ENCODE measurements at regions not wholly inside any gene's neighbourhood (a gene's known extent, or its start where the extent isn't known, plus 50 kb on each side); places are given as distances from the start of the nearest gene placed in this dataset.
"Not testable (repeated sequence)": the region's sequence is repeated elsewhere in the genome, so short reads cannot be mapped to it uniquely, and the experiment has no call there.

DNA sequence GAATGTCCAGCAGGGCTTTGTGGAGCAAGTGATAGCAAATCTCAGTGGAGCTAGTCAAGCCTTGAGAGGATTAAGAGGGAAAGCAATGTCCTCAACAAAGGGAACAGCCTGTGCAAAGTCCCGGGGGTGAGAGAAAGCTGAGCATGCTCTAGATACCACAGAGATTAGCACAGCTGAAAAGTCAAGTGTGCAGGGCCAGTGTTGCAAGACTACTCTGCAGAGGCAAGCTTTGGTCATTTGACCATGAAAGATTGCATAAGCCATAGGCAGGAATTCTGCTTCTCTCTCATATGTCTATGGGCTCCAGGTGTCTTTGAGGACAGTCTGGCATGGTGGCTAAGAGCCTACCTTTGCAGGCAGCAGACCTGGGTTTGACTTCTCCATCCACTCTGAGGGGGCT, 181.0 kb upstream of the JUN start:
- Mint-ChIP-seq H3K27me3 (ENCODE audit: unreplicated experiment) (no peaks in the 10 kb centered on the region), H3K4me3 (ENCODE audit: low read depth, unreplicated experiment) (no peak overlapping the region)
- CTCF ChIA-PET = no interaction called here

DNA sequence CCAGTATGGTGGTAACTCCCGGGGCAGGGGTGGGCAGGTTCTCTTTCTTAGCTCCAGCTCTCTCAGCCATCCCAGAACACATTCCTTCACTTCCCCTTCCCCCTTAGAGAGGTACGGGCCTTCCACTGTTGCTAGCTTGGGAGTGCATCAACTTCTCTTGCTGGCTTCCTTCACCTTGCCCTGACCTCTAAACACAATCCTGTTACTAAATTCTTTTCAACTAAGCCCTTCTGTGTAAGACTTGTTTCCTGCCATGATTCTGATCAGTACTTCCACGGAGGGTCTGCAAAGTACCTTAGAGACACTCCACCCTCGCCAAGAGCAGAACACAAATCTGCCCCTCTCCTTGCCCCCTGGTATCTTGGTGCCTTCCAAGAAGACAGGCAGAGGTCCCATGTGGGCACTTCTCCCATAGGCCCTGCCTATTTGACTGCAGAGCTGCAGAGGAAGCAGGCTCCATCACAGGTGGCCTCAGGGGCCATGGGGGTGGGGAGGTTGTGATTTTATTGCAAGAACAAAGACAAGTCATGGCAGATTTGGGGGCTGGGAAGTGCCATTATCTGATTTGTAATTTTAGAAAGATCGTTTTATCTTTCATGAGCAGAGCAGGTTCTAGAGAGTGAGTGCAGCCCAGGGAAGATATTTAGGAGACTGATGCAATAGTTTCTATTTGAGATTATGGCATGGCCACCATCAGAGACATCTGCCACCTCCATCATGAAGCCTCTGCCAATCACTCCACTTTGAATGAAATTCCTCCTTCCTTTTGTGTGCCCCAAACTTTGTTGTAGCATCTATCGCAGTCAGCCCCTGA, 182.5 kb upstream of the JUN start:
- no TSS peak for BruUV-seq (replicated peaks)
- CTCF ChIA-PET = no interaction called here
- no peak overlapping the region for H3K4me3 Mint-ChIP-seq (ENCODE audit: low read depth, unreplicated experiment)
- H3K4me1 Mint-ChIP-seq (ENCODE audit: low read depth, unreplicated experiment) = no peaks in the 10 kb centered on the region
- no peaks in the 10 kb centered on the region for H3K27me3 Mint-ChIP-seq (ENCODE audit: unreplicated experiment)
- H3K27ac Mint-ChIP-seq (ENCODE audit: unreplicated experiment) = no peak overlapping the region
- no peak for DNase-seq
- intact Hi-C loops (cut with micrococcal nuclease; ENCODE audit: unreplicated experiment) = no loop called here
- TF ChIP-seq, protein P1, sequence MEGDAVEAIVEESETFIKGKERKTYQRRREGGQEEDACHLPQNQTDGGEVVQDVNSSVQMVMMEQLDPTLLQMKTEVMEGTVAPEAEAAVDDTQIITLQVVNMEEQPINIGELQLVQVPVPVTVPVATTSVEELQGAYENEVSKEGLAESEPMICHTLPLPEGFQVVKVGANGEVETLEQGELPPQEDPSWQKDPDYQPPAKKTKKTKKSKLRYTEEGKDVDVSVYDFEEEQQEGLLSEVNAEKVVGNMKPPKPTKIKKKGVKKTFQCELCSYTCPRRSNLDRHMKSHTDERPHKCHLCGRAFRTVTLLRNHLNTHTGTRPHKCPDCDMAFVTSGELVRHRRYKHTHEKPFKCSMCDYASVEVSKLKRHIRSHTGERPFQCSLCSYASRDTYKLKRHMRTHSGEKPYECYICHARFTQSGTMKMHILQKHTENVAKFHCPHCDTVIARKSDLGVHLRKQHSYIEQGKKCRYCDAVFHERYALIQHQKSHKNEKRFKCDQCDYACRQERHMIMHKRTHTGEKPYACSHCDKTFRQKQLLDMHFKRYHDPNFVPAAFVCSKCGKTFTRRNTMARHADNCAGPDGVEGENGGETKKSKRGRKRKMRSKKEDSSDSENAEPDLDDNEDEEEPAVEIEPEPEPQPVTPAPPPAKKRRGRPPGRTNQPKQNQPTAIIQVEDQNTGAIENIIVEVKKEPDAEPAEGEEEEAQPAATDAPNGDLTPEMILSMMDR (IDR thresholded peaks at IDR 0.05; ENCODE audit: unreplicated experiment) = no peak
- no peaks in the 10 kb centered on the region for H3K36me3 Mint-ChIP-seq (ENCODE audit: insufficient read depth, unreplicated experiment)
- H3K9me3 Mint-ChIP-seq (ENCODE audit: low read depth, unreplicated experiment) = no peaks in the 10 kb centered on the region

More for the DNA sequence above, 181.0 kb upstream of the JUN start:
- intact Hi-C loops (cut with micrococcal nuclease; ENCODE audit: unreplicated experiment) = no loop called here
- Mint-ChIP-seq H3K4me1 (ENCODE audit: low read depth, unreplicated experiment) (no peaks in the 10 kb centered on the region), H3K36me3 (ENCODE audit: insufficient read depth, unreplicated experiment) (no peaks in the 10 kb centered on the region), H3K9me3 (ENCODE audit: low read depth, unreplicated experiment) (no peaks in the 10 kb centered on the region), H3K27ac (ENCODE audit: unreplicated experiment) (no peak overlapping the region)
- TF ChIP-seq, protein P1 (IDR thresholded peaks at IDR 0.05; ENCODE audit: unreplicated experiment) = no peak
- BruUV-seq (replicated peaks) = no TSS peak
- no peak for DNase-seq

DNA sequence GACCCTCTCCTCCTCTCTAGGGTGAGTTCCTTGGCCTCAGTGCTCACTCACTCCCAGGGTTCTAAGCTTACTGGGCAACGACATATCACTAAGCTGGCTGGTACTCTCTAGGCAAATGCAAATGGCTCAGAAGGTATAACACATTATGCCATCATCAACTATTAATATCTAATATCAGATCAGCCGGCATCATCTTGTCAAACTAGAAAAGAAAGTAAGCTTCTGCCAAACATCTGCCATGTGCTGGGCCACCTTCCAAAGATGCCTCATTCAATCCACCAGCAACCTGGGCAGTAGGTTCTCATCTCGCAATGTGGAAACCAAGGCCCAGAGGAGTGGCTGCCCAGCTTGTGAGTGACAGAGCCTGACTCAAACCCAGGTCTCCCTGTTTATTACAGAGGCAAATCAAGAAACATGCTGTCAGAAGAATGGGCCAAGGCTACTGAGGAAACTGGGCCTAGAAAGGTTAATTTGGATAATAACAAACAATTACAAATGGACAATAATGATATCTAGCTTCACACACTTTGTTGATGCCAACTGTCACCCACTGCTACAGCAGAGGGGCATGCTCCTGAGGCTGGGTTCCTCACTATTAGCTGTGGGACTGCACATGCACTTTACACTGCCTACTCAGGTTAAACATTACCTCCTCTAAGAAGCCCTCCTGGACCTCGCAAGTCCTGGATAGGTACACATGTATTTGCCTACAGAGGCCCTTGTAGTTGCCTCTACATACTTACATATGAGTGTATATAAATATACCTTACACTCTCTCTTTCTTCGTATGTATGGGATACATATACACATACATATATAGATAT, 183.3 kb upstream of the JUN start:
- CTCF ChIA-PET = no interaction called here
- Mint-ChIP-seq H3K36me3 (ENCODE audit: insufficient read depth, unreplicated experiment) (no peaks in the 10 kb centered on the region), H3K4me1 (ENCODE audit: low read depth, unreplicated experiment) (no peaks in the 10 kb centered on the region), H3K27me3 (ENCODE audit: unreplicated experiment) (no peaks in the 10 kb centered on the region), H3K9me3 (ENCODE audit: low read depth, unreplicated experiment) (no peaks in the 10 kb centered on the region), H3K27ac (ENCODE audit: unreplicated experiment) (no peak overlapping the region), H3K4me3 (ENCODE audit: low read depth, unreplicated experiment) (no peak overlapping the region)
- no peak for DNase-seq
- BruUV-seq (replicated peaks) = no TSS peak
- intact Hi-C loops (cut with micrococcal nuclease; ENCODE audit: unreplicated experiment) = no loop called here
- TF ChIP-seq, protein P1 (IDR thresholded peaks at IDR 0.05; ENCODE audit: unreplicated experiment) = no peak

DNA sequence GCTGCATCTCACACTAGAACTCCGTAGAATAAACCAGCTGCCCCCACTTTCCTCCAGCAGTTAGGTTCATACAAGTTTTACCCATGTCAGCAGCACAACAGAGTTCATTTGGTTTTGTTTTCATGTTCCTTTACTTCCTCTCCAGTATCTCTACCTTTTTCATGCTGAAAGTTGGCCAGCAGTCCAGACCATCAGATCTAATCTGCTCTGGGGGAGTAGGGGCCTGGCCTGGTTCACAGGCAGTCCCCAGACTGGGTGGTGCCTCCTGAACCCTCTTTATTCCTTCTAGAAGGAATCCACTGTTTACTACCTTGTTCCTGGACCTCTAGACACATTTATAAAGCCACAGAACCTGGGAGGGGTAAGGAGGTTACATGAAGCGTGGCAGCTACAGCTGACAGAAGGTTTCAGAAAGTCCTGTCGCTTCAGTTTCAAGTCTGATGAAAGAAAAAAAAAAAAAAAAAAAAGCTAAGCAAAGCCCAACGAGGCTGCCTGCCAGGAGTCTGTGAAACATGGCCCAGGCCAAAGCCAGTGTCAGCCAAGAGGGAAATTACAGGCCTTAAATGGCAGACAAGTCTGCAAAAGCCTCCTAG, 184.6 kb upstream of the JUN start:
- CTCF ChIA-PET = interaction anchor here (0.6 to 0.7 kb wide), 3 partner anchors 28 to 194 kb away, joined by 4 to 8 read pairs (median 4); no protein-coding TSS in a partner anchor
- Mint-ChIP-seq H3K4me1 (ENCODE audit: low read depth, unreplicated experiment) (no peaks in the 10 kb centered on the region), H3K9me3 (ENCODE audit: low read depth, unreplicated experiment) (no peaks in the 10 kb centered on the region), H3K27me3 (ENCODE audit: unreplicated experiment) (no peaks in the 10 kb centered on the region), H3K27ac (ENCODE audit: unreplicated experiment) (no peak overlapping the region), H3K4me3 (ENCODE audit: low read depth, unreplicated experiment) (no peak overlapping the region), H3K36me3 (ENCODE audit: insufficient read depth, unreplicated experiment) (no peaks in the 10 kb centered on the region)
- intact Hi-C loops (cut with micrococcal nuclease; ENCODE audit: unreplicated experiment) = no loop called here
- BruUV-seq (replicated peaks) = no TSS peak
- TF ChIP-seq, protein P1 (IDR thresholded peaks at IDR 0.05; ENCODE audit: unreplicated experiment) = no peak
- no peak for DNase-seq

DNA sequence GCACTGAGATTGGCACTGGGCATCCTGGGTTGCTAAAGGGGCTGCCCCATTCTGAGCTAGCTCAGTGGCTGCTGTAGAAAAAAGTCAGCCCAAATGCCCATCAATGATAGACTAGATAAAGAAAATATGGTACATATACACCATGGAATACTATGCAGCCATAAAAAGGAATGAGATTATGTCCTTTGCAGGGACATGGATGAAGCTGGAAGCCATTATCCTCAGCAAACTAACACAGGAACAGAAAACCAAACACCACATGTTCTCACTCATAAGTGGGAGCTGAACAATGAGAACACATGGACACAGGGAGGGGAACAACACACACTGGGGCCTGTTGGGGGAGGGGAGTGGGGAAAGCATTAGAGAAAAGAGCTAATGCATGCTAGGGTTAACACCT, 185.3 kb upstream of the JUN start:
- not testable (repeated sequence) for H3K9me3 Mint-ChIP-seq (ENCODE audit: low read depth, unreplicated experiment)

More for the DNA sequence above, 185.3 kb upstream of the JUN start:
- intact Hi-C loops (cut with micrococcal nuclease; ENCODE audit: unreplicated experiment); H3K27me3 Mint-ChIP-seq (ENCODE audit: unreplicated experiment); H3K4me1 Mint-ChIP-seq (ENCODE audit: low read depth, unreplicated experiment); H3K36me3 Mint-ChIP-seq (ENCODE audit: insufficient read depth, unreplicated experiment); H3K4me3 Mint-ChIP-seq (ENCODE audit: low read depth, unreplicated experiment); BruUV-seq (replicated peaks); H3K27ac Mint-ChIP-seq (ENCODE audit: unreplicated experiment); DNase-seq: not testable (repeated sequence)
- CTCF ChIA-PET = interaction anchor here (0.6 to 0.7 kb wide), 3 partner anchors 28 to 194 kb away, joined by 4 to 8 read pairs (median 4); no protein-coding TSS in a partner anchor

Measured in Calu3 (cell line).